GM21515 (cell line): ENCODE measurements at regions not wholly inside any gene's neighbourhood (a gene's known extent, or its start where the extent isn't known, plus 50 kb on each side); places are given as distances from the start of the nearest gene placed in this dataset.
A peak's percentile ranks its signal among the peaks of the same experiment; 100 is the strongest.
"Not testable (repeated sequence)": the region's sequence is repeated elsewhere in the genome, so short reads cannot be mapped to it uniquely, and the experiment has no call there.

Source experiments
- ATAC-seq: cut with Tn5 transposase; IDR thresholded peaks from one replicate; pipeline ENCODE4 v1.9.1; 2021; ENCODE audit not compliant: unreplicated experiment

GRCh38 chr15:38614621-38615020 is 50.0 kb upstream of the RASGRP1 start:
- ATAC-seq, result no peak

- no peak for ATAC-seq
These were observed 53.2 kb upstream of the RASGRP1 start for GRCh38 chr15:38617831-38618230.

GRCh38 chr15:38618242-38618955 is 53.8 kb upstream of the RASGRP1 start:
- ATAC-seq, result no peak

DNA sequence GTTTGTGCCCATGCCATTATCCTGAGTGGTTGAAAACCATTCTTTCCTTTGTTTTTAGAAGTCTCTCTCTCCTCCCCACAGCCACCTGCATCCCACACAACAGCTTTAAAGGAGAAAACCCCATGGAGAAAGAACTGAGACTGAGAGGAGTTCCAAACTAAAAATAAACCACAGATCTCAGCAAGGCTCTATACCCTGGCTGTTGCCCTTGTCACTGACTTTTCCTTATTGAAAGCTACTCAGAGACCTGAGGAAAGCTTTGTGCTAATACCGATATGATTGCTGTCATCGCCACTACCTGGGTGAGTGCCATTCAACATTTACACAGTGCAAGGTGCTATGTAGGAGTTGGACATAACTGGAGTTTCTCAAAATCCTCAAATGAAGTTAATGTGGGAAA is 55.5 kb upstream of the RASGRP1 start:
- no peak for ATAC-seq

DNA sequence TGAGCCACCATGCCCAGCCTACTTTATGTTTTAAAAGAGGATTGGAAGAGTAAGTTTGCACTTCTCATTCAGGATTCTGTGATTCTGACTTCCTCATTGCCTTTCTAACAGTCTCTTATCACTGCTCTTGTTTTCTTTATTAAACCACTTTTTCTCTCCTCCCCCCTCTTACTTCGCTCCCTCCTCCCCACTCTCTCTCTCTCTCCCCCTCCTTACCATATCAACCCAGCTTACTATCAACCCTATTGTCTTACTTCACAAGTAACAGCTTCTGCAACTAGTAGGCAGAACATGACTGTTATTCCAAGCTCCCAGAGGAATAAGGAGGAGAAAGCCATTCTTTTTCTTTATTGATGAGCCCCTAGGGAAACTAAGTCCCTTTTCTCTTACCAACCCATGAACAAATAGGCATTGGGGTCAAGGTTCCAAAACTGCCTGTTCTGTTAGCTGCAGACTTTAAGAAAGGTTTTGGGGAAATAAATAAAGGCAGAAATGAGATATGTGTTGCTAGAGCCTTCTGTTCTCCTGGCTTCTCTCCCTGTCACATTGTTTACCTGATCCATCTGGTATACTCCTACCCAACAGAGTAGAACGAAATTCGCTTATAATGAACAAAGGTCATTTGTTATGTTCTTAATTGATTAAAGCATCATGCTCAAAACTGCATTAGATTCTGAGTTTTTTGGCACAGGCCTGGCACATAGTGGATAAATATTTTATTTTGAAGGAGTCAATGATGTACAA is 56.4 kb upstream of the RASGRP1 start:
- ATAC-seq, result no peak

DNA sequence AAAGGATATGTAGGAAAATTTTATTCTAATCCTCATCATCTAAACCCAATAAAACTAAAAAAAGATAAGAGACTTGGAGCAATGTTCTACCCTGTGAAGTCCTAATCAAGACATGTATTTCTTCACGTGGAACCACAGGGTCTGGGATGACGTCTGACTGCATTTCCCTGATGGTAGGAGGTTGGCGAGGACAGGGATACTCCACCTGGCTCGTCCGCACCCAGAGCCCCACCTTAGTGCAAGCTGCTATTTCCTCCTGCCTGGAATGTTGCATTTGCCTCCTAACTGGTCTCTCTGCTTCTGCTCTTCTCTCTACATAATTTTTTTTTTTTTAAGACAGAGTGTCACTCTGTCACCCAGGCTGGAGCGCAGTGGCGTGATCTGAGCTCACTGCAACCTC is 57.7 kb upstream of the RASGRP1 start:
- ATAC-seq, result no peak

- no peak for ATAC-seq
These were observed 58.3 kb upstream of the RASGRP1 start for GRCh38 chr15:38622908-38623307.

DNA sequence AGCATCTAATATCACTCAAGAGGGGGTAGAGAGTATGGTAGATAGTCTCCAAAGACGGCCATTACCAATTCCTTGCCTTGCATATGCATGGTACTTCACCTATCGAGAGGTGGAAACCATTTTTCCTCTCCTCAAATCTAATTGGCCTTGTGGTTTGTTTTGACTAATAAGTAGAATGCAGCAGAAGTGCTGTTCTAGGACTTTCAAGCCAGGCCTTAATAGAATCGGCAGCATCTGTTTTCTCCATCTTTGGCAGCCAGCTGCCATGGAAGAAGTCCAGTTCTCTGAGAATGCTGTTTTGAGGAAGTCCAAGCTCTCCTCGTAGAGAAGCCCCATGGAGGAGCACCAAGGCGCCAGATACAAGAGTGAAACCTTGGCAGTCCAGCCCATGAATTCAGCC is 59.1 kb upstream of the RASGRP1 start:
- ATAC-seq, result no peak

GRCh38 chr15:38624244-38625205 is 59.9 kb upstream of the RASGRP1 start:
- no peak for ATAC-seq

DNA sequence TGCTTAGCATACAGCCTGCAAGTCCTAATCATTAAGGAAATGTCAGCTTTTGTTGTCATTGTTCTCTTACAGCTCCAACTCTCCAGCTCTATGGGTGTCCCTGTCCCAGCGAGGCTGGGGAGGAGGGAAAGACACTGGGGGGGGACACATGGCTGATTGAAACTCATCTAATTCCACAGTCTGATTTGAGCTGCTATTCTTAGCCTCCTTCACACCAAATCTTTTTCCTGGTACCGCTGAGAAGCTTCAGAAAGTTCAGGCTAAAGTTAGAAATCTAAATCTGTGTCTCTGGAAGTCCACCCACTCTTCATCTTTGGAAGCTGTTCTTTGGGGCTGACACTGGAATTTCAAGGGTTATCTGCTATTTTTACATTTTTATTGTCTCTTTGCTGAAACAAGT is 61.3 kb upstream of the RASGRP1 start:
- no peak for ATAC-seq

GRCh38 chr15:38626443-38627050 is 61.9 kb upstream of the RASGRP1 start:
- no peak for ATAC-seq

- no peak for ATAC-seq
These were observed 63.2 kb upstream of the RASGRP1 start for GRCh38 chr15:38627689-38628277.

DNA sequence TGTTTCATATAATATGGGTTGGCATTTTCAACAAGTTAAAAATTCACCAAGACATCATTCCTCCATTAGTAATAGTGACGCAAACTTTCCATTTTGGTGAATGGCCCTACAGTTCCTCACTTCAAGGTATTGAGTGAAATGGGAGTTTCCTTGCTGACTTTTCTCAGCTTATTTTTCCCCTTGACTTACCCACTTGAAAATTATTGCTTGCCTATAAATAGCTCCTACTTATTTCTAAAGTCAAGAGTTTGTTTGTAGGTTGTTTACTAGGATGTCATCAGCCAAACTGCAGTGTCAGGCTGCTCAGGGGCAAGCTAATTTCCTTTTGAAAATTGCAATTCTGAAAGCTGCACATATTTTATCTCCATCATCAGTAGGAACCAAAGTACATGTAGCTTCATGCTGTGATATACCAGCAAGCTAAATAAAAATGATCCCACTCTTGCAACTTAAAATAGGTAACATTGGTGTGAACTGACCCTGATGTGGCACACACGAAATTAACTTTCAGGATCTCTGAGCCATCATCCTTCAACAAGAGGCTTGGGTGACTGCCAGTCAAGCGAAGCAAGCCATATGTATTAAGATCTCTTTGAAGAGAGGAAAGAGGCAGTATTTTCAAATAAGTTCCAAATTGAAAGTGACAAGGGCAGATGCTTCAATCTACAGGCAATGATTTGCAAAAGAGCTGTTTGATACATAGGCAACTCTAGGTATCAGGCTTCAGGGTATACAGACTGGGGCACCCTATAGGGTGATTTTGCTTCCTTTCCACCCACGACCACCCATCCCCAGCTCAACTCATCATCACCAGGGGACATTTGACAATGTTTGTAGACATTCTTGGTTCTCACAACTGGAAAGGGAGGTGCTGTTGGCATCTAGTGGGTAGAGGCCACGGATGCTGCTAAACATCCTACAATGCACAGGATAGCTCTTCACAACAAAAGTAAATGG is 66.8 kb upstream of the RASGRP1 start:
- ATAC-seq, result no peak

GRCh38 chr15:38635170-38635569 is 70.6 kb upstream of the RASGRP1 start:
- no peak for ATAC-seq

- no peak for ATAC-seq
These were observed 72.0 kb upstream of the RASGRP1 start for GRCh38 chr15:38636597-38636996.

- ATAC-seq, result no peak
These were observed 73.5 kb upstream of the RASGRP1 start for GRCh38 chr15:38638126-38638525.

DNA sequence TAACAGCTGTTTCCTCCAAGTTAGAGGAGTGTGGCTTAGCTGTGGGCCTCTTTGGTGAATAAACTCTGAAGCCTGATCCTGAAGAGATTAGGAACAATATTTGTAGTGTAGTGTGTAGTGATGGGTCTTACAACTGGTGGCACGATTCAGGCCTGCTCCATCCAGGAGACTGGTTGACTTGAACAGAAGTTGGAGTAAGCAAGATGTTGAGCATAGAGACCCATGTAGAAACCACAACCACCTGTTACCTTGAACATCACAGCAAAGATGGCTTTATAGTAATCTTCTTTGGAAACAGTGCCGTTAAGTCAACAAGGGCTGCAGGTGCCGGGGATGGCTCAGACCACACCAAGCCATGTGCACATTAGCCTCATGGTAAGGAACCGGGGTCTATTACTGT is 74.2 kb upstream of the RASGRP1 start:
- ATAC-seq, result no peak

- peak; percentile 76 for ATAC-seq
These were observed 78.2 kb upstream of the RASGRP1 start for GRCh38 chr15:38642689-38643270.

DNA sequence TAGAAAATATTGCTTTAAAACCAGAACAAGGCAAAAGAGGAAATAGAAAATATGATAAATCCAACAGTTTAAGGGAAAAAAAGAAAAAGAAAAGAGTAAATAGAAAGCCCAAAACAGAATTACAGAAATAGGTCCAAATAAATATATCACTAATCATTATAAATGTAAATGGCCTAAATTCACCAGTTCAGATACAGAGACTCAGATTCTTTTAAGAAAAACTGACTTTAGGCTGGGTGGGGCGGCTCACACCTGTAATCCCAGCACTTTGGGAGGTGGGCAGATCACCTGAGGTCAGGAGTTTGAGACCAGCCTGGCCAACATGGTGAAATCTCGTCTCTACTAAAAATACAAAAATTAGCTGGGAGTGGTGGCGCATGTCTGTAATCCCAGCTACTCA is 79.7 kb upstream of the RASGRP1 start:
- ATAC-seq, result not testable (repeated sequence)
